GM21528 (cell line): ENCODE measurements at regions not wholly inside any gene's neighbourhood (a gene's known extent, or its start where the extent isn't known, plus 50 kb on each side); places are given as distances from the start of the nearest gene placed in this dataset.
A peak's percentile ranks its signal among the peaks of the same experiment; 100 is the strongest.
"Not testable (repeated sequence)": the region's sequence is repeated elsewhere in the genome, so short reads cannot be mapped to it uniquely, and the experiment has no call there.

Experiments
- ATAC-seq: cut with Tn5 transposase; IDR thresholded peaks from one replicate; pipeline ENCODE4 v1.9.1; 2021; ENCODE audit warnings: mild to moderate bottlenecking, moderate library complexity; ENCODE audit not compliant: unreplicated experiment, low FRiP score

DNA sequence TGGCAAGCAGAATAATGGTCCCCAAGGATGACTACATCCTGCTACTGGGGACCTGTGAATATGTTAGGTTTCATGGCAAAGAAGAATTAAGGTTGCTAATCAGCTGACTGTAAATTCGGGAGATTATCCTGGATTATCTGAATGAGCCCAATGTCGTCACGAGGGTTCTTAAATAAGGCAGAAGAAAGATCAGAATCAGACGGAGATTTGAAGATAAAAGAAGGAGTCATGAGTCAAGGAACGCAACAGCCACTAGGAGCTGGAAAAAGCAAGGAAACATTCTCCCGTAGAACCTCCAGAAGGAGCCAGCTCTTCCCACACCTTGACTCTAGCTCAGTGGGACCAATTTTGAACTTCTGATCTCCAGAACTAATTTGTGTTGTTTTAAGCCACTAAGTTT, 82.9 kb upstream of the APBB1IP start:
- no peak for ATAC-seq

DNA sequence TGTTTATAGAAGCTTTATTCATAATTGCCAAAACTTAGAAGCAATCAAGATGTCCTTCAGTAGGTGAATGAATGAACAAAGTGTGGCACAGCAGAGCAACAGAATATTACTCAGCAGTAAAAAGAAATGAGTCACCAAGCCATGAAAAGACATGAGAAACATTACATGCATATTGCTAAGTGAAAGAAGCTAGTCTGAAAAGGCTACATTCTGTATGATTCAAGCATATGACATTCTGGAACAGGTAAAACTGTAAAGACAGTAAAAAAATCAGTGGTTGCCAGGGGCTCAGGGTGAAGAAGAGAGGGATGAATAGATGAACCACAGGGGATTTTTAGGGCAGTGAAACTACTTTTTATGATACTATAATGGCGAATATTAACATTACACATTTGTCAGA, 80.9 kb upstream of the APBB1IP start:
- no peak for ATAC-seq

DNA sequence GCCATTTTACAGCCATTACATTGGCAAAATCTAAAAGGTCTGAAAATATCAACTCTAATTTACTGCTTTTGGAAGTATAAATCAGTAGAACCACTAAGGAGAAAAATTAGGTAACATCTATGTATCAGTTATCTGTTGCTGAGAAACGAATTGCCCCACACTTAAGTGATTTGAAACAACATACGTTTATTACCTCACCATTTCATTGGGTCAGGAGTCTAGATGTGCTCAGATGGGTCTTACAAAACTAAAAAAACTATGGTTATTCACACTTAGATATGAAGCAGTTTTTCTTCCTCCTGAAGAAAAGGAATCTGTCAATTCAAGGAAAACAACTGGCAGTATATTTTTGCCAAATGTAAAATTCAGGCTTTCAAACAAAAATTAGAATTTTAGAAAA, 80.1 kb upstream of the APBB1IP start:
- no peak for ATAC-seq

DNA sequence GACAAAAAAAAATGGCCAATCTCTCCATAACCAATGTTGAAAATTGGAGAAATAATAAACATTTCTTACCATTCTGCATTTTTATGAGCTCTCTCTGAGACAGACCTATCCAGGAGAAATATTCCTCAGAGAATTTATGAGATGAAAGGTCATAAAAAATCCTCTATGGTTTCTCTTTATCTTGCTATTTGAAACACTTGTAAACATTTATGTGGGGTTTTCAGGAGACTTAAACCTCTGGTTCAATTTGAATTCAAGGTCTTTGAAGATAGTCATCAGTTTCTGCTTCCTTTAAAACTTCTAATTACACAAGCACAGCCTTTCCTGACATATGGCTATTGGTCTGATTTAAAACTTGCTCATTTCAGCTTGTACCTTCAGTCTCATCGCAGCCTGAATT, 78.5 kb upstream of the APBB1IP start:
- ATAC-seq, result no peak

DNA sequence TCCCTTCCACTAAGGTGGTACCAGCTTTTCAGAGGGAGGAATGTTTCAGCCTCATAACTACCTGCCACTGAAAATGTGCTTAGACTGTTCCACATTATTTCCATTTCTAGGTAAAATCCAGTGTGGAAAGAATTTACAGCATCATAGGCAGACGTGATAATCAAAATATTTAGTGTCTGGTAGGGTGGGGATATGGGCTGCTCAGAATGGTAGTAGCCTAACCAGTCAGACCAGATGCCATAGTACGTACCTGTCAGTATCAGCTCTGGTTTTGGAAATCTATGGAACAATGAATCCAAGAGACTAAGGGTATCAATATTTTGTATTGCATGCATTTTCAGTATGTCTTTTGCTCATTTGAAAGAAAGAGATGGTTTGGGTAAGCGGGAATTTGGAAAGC, 76.8 kb upstream of the APBB1IP start:
- no peak for ATAC-seq

DNA sequence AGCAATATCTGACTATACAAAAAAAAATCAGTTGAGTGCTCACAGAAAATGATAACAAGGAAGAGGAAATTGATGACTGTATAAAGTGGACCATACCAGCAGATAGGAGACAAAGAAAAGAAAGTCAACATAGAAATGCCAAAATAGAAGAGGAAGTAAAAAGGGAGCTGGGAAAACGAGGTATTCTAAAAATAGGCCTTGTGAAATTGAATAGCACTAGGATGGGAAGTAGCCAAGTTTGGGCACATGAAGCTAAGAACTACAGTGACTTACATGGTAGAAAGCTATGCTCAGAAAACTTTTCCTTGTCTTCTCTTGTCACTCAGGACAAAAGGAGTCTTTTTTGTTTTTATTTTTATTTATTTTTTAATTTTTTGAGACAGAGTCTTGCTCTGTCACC, 76.2 kb upstream of the APBB1IP start:
- no peak for ATAC-seq

DNA sequence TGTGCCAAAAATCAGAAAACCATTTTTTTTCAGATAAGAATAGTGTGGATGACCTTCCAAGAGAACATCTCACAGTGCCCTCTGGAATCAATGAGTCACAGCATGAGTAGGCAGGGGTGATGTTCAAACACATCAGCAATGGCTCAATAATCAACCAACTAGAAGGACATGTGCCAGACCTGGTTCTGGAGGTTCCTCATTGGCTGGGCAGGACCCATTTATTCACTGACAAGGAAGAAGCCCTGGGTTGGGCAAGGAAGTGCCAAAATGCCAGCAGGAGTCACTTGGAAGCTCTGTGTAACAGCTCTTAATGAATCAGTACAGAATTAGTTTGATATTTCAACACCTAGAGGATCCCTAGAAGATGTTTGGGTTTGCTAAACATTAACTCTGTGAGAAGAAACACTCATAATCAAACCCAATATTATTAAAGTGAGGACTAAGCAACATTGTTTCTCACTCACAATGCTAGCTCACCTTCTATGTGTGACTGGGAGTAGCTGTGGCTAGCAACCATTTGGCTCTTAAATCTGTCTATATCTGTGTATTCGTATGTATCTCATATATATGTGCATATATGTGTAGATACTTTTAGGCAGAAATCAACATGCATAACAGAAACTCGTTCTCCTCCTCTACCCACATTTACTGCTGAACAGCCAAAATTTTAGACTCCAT, 72.3 kb upstream of the APBB1IP start:
- no peak for ATAC-seq

DNA sequence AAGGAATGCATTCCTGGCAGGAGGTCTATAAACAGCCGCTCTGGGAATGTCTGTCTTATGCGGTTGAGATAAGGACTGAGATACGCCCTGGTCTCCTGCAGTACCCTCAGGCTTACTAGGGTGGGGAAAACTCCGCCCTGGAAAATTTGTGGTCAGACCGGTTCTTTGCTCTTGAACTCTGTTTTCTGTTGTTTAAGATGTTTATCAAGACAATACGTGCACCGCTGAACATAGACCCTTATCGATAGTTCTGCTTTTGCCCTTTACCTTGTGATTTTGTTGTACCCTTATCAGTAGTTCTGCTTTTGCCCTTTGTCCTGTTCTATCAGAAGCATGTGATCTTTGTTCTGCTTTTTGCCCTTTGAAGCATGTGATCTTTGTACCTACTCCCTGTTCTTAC, 71.1 kb upstream of the APBB1IP start:
- not testable (repeated sequence) for ATAC-seq

DNA sequence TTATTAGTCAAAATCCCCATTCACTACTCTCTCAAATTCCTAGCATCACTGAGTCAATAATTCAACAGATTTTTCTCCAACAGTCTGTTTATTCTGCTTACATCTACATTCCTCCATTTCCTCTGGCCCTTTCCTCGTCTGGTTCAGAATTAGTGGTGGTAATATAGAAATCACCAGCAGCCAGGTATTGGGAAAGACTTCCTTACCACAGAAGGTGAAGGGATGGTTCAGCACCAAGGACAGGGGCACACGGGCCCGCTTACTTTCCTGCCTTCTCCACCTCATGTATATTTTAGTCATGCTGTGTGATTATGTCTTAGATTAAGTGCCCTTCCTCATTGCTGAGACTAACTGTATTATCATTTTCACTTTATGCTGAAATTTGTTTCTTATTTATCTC, 70.4 kb upstream of the APBB1IP start:
- no peak for ATAC-seq

DNA sequence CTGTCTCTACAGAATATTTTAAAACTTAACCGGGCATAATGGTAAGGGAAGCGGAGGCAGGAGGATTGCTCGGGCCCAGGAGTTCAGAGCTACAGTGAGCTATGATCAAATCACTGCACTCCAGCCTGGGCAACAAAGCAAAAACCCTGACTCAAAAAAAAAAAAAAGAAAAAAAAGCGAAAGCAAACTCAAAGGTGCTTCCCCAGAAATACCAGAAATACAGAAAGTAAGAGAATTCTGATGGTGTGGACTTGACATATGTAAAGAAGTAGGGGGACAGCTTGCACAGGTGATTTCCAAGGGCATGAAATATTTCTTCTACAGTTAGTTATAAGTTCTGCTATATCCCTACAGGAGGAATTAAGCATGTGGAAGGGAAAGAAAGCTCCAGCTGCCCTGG, 69.7 kb upstream of the APBB1IP start:
- ATAC-seq, result no peak

DNA sequence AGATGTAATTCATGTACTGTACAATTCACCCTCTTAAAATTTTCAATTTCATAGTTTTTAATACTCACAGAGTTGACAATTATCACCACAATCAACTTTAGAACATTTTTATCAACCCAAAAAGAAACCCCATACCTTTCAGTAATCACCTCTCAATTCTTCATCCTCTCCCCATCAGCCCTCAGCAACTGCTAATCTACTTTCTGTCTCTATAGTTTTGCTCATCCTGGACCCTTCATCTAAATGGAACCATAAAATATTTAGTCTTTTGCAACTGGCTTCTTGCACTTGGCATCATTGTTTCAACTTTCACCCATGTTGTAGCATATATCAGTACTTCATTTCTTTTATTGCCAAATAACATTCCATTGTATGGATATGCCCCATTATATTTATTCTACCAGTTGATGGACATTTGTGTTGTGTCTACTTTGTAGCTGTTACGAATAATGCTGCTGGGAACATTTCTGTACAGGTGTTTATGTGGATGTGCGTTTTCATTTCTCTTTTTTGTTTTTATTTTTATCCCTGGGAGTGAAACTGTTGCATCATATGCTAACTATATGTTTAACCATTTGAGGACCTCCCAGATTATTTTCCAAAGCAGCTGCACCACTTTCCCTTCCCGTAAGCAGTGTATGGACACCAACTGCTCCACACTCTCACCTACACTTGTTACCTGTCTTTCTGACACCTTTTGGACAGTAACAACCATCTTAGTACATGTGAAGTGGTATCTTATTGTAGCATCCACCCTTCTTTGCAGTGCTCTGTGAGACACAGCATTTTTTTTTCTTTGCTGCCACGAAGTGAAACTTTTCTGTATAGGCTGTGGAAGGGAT, 65.4 kb upstream of the APBB1IP start:
- peak; percentile 83 for ATAC-seq

DNA sequence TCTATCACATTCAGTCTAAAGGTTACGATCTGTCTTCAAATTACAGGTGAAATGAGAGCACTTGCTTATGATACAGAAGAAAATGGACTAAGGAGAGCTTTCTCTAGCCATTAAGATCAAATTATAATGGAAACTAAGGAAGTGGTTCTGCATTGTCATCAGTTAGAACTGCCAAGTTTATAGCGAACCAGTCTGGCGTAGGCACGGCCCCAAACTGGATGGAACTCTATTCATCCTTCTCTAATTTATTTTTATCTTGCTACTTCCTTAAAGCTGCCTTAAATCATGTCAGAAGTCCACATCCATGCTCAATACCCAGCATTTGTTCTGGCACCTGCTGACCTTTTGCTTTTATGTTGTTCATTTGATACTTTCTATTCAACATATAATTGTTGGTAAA, 63.7 kb upstream of the APBB1IP start:
- no peak for ATAC-seq

DNA sequence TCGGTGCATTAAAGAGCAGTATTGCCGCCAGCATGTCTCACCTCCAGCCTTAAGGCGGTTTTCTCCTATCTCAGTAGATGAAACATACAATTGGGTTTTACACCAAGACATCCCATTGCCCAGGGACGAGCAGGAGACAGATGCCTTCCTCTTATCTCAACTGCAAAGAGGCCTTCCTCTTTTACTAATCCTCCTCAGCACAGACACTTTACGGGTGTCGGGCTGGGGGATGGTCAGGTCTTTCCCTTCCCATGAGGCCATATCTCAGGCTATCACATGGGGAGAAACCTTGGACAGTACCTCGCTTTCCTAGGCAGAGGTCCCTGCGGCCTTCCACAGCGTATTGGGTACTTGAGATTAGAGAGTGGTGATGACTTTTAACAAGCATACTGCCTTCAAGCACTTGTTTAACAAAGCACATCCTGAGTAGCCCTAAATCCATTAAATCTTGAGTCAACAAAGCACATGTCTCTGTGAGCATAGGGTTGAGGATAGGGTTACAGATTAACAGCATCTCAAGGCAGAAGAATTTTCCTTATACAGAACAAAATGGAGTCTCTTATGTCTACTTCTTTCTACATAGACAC, 60.8 kb upstream of the APBB1IP start:
- ATAC-seq, result not testable (repeated sequence)

DNA sequence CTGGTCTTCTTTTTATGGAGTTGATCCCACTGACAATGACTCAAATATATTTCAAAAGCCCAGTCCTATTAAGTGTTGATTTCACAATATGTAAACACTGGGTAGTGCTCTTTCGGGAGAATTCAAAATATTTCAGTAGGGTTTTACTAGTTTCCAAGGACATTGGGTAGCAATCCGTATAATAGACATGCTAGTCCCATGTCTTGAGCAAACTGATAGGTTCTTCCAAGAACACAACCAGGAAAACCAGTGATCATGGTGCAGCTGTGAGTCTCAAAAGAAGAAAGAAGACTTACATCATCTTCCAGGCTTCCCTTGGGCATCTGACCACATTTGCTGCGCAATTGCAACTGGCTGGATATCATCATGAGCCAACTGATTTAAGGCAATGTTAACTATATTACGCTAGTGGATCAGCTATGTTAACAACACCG, 59.3 kb upstream of the APBB1IP start:
- ATAC-seq, result no peak

DNA sequence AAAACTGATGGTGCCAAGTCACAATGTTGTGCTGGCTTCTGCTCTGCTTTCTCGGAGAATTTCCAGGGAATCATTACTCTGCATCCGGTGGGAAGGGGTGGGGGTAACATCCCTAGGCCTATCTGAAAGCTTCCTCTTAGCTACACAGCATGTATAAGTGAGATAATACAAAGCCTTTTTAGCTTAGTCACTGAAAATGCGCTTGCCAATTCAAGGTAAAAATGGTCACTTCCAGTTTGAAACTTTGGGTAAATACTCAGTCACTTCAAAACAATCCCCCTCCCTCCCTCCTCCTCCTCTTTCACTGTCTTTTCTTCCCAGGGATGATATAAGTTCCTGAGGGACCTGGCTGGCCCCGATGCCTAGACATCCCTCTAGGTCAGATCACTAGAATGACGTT, 57.3 kb upstream of the APBB1IP start:
- ATAC-seq, result no peak

DNA sequence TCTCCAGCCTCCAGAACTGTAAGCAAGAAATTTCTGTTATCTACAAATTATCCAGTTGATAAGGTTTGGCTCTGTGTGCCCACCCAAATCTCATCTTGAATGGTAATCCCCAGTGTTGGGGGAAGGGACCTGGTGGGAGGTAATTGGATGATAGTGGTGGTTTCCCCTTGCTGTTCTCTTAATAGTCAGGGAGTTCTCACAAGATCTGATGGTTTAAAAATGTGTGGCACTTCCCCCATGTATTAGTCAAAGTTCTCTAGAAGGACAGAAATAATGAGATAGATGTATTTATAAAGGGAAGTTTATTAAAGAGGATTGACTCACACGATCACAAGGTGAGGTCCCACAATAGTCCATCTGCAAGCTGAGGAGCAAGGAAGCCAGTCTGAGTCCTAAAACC, 56.2 kb upstream of the APBB1IP start:
- ATAC-seq, result no peak

DNA sequence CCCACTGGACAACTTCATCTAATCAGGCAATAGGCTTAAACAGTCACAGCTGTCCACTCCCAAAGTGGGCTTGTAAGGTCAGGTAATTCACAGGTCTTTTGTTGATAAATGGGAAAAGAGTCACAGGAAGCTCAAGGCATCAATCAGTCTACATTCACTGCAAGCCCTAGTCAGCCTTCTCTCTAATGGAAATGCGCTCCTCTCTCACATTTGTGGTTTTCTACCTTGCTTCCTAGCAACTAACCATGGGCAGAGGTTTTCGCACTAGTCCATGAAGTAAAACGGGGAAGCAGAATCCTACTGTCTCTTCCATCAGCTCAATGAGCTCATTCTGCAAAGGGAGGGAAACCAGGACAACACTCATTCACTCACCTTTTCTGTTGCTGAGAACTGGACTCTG, 53.5 kb upstream of the APBB1IP start:
- ATAC-seq, result no peak

DNA sequence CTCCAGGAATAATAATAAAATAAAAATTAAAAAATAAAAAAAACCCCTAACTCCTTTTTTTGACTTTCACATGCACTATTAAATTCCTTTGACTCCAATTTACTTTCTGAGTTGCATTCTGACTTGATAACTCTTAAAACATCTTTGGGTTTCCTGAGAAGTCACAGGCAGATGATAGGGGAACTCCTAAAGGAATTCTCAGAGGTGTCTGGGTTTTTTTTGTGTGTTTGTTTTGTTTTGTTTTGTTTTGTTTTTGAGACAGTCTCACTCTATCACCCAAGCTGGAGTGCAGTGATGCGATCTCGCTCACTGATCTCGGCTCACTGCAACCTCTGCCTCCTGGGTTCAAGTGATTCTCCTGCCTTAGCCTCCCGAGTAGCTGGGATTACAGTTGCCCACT, 52.7 kb upstream of the APBB1IP start:
- no peak for ATAC-seq

DNA sequence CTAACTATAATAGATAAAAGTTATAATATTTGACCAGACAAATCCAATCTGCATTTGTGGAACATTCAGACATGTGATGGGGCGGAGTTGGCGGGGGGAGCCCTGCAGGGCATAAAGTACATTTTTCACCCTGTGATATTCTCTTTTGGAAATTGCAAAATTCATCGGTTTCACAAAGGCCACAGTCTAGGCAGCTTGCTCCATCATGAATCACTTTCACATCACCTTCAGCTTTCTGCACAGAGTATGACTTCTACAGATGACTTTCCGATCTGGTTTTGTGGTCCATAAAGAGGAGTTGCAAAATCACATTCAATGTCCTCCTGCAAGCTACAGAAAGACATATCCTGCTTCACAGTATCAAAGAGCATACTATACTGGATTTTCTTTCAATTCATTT, 51.4 kb upstream of the APBB1IP start:
- no peak for ATAC-seq
